ENCODE measurements at regions not wholly inside any gene's neighbourhood (a gene's known extent, or its start where the extent isn't known, plus 50 kb on each side); places are given as distances from the start of the nearest gene placed in this dataset.

DNA sequence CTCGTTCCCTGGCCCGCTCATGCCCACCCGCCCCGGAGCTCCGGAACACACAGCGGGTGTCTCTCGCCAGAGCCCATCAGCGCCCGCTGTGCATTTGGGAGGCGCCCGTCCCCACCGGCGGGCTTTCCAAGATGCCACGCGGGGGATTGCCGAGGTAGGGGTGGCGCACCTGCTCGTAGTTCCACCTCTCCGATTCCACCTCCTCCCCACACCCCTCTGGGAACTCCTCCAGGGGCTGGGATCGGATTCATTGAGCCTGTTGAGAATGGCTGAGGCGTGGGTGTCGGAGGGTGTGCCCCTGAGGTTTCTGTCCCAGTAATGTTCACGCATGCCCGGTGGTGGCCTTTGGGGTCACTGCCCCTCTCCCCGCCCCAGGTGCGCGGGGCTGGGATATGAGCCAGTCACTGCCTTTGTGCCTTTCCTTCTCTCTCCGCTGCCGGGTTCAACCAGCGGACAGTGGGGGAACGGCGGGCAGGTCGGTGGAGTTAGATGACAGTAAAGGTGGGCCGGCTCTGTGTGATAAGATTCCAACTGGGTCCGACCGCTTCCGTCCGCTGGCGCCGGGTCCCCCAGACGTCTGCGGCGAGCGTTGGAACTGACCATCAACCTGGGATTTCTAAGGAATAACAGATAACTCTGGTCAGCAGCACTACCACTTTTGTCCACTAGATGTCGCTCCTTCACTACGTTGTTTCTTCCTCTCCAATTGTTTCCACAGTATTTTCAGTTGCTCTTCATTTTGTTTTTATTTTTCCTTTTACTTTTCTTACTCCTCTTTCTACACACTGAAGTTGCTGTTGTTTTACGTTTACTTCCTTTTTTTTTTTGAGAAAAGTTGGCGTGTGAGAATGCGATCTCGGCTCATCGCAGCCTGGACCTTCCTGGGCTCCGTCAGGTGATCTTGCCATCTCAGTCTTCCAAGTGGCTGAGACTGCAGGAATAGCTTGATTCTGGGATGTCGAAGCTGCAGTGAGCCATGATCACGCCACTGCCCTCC, 178.1 kb upstream of the ALG10B start:
- peak; percentile 21 to 26 for DNase-seq (ENCODE audit: low read depth in 2 of 2)

DNA sequence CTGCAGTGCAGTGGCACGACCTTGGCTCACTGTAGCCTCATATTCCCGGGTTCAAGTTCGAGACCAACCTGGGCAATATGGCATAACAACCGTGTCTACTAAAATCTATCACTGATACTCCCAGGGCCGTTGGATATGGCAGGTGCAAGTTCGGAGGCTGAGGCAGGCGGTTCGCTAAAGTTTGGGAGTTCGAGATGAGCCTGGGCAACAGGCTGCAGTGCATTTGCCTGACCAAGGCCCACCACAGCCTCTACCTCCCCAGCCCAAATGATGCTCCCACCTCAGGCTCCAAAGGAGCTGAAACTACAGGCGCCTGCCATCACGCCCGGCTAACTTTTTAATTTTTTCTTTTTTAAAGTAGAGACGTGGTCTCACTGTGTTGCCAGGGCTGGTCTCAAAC, 177.1 kb upstream of the ALG10B start:
- DNase-seq (ENCODE audit: low read depth in 2 of 2), result no peak

DNA sequence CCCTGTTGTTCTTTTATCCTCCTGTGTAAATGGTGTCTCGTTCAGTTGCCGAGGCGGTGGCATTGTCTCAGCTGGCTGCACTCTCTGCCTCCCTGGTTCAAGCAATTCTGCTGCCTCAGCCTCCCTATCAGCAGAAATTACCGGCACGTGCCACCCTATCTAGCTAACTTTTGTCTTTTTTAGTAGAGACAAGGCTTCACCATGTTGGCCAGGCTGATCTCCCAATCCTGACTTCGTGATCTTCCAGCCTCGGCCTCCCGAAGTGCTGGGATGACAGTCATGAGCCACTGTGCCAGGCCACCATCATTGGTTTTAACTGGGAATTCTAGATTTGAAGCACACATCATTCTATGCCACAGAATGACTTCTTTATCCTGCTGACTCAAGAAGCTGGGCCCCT, 175.3 kb upstream of the ALG10B start:
- no peak for DNase-seq (ENCODE audit: low read depth in 2 of 2)

DNA sequence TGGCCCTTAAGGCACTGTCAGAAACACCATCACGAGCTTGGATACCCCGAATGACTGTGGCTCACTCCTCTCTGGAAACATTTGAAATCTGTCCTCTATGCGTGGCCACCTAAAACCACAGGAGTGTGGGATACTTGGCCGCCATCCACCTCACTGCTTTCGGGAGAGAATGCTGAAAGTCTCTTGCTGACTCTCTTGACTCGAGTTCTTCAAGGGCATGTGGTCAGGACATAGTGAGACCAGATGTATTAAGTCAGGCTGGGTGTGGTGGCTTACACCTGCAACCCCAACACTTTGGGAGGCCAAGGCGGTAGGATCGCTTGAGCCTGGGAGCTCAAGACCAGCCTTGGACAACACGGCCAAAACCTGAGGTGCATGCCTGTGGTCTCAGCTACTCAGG, 174.7 kb upstream of the ALG10B start:
- DNase-seq (ENCODE audit: low read depth in 2 of 2), result no peak

DNA sequence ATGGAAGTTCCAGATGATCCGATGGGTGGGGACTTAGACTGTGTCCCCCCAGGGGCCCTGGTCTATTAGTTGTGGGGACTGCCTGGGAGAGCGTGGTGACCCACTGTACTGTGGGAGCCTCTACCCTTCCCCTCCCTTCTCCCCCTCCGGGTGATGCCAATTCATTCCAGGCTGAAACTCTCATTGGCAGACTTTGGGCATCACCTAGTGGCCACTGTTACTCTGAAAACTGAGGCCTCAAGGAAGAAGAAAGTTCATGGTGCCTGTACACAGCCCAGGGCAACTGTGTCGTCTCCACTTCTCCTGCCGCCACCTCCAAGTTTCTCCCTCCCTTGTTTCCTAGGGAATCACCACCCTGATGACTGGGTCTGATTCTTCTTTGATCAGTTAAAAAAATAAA, 173.6 kb upstream of the ALG10B start:
- no peak for DNase-seq (ENCODE audit: low read depth in 2 of 2)

DNA sequence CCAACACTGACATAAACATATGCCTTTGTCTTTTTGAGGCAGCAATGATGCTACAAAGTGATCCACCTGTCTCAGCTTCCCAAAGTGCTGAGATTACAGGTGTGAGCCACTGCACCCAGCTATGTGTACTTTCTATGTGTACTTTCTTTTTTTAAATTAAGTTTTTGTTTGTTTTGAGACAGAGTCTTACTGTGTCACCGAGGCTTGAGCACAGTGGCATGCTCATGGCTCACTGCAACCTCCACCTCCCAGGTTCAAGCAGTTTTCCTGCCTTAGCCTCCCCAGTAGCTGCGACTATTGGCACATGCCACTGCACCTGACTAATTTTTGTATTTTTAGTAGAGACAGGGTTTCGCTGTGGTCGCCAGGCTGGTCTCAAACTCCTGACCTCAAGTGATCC, 172.5 kb upstream of the ALG10B start:
- no peak for DNase-seq (ENCODE audit: low read depth in 2 of 2)

DNA sequence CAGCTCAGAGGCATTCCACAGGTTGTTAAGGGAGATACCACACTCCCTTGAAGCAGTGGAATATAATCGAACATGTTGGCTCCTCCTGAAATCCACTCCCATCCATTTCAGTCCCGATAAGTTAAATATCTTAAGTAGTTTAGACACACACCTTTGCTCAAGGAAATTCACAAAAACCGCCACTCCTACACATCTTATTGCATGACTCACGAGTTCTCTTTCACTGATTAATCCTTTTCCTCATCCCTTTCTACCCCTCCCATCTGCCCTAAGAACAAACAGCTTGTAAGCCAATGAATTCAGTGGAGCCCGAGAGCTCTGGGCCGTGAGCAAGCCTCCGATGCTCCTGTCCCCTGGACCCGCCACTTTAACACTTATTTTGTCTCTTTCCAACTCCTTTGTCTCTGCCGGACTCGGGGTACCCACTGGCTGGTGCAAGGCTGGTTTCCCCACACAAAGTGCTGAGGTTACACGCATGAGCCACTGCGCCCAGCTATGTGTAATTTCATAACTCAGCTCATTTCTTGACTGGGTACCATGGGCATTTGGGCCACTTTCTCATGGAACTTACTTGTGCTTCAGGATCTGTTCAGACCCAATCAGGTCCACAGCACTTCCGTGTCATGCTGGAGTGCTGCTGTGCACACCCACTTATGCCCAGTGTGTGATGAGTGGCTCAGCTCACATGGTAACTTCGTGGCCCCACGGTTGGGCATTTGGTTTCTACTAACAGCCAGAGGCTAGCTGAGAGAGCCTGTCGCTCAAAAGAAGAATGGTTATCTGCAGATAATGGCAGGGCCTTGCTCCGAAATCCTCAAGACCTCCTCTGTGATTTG, 171.8 kb upstream of the ALG10B start:
- DNase-seq (ENCODE audit: low read depth in 2 of 2), result no peak

DNA sequence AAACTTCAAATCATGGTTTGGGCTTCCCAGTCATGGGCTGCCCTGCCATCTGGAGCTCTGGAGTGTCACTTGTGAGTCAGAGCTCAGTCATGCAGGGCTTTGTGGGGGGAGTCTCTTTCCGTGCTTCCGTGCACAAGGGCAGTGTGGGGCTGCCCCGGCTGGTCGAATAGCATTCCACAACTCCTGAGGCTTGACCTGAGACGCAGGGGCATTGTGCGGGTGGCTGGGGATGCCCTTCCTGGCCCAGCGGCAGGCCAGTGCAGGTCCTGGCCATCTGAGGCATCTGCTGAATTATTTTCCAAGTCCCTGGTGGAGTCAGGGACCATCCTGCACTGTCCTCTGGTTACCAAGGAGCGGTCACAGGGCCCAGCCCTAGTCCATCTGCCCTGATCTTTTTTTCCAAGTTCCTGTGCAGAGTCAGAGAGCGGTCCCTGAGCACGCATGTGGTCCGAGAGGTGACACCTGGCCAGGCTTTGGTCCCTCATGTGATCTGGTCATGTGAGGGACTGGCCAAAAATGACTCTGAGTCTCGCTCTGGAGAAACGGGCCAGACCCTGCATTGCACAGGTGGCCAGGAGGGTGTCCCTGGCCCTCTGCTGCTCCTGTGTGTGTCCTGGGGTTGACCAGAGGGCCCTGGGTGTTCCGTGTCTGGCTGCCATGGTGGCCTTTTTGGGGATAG, 167.0 kb upstream of the ALG10B start:
- no peak for DNase-seq (ENCODE audit: low read depth in 2 of 2)

DNA sequence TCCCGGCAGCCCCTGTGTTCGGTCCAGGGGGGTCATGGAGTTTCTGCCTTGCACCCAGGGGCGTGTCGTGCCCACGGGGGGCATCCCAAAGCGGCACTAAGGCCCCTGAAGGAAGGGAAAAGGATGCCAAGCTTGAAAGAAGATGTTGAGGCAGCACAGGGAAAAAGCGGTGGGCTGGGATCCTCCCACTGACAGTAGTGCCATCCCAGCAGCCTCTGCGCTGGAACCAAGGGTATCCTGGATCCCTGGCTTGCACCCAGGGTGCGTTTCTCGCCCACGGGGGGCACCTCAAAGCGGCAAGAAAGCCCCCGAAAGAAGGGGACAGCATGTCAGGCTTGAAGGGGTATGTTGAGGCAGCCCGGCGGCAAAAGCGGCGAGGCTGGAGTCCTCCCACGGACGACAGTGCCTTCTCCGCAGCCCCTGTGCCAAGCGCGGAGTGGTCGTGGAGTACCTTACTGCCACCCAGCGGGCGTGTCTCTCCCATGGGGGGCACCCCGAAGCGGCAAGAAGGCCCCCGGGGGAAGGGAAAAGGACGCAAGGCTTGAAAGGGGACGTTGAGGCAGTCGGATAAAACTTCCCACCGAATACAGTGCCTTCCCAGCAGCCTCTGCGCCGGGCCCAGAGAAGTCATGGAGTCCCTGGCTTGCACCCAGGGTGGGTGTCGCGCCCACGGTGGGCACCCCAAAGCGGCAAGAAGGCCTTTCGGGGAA, 164.4 kb upstream of the ALG10B start:
- DNase-seq (ENCODE audit: low read depth in 2 of 2), result no peak

DNA sequence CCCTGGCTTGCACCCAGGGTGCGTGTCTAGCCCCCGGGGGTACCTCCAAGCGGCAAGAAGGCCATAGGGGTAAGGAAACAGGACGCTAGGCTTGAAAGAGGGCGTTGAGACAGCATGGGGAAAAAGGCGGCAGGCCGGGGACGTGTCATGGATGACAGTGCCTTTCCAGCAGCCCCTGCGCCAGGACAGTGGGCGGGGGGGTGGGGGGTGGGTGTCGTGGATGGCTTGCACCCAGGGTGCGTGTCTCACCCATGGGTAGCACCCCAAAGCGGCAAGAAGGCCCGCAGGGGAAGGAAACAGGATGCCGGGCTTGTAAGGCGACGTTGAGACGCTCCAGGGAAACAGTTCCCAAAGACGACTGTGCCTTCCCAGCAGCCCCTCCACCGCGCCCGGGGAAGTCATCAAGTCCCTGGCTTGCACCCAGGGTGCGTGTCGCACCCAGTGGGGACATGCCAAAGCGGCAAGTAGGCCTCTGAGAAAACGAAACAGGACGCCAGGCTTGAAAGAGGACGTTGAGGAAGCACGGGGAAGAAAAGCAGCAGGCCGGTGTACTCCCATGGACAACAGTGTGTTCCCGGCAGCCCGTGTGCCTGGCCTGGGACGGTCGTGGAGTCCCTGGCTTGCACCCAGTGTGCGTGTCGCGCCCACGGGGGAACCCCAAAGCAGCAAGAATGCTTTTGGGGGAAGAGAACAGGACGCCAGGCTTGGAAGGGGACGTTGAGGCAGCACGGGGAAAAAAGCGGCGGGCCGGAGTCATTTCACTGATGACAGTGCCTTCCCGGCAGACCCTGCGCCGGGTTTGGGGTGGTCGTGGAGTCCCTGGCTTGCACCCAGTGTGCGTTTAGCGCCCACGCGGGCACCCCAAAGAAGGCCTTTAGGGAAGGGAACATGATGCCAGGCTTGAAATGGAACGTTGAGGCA, 163.5 kb upstream of the ALG10B start:
- no peak for DNase-seq (ENCODE audit: low read depth in 2 of 2)

DNA sequence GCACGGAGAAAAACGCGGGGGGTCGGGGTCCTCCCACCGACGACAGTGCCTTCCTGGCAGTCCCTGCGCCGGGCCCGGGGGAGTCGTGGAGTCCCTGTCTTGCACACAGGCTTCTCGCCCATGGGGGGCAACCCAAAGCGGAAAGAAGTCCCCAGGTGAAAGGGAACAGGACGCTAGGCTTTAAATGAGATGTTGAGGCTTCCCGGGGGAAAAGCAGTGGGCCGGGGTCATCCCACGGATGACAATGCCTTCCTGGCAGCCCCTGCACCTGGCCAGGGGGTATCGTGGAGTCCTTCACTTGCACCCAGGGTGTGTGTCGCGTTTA, 162.9 kb upstream of the ALG10B start:
- no peak for DNase-seq (ENCODE audit: low read depth in 2 of 2)

DNA sequence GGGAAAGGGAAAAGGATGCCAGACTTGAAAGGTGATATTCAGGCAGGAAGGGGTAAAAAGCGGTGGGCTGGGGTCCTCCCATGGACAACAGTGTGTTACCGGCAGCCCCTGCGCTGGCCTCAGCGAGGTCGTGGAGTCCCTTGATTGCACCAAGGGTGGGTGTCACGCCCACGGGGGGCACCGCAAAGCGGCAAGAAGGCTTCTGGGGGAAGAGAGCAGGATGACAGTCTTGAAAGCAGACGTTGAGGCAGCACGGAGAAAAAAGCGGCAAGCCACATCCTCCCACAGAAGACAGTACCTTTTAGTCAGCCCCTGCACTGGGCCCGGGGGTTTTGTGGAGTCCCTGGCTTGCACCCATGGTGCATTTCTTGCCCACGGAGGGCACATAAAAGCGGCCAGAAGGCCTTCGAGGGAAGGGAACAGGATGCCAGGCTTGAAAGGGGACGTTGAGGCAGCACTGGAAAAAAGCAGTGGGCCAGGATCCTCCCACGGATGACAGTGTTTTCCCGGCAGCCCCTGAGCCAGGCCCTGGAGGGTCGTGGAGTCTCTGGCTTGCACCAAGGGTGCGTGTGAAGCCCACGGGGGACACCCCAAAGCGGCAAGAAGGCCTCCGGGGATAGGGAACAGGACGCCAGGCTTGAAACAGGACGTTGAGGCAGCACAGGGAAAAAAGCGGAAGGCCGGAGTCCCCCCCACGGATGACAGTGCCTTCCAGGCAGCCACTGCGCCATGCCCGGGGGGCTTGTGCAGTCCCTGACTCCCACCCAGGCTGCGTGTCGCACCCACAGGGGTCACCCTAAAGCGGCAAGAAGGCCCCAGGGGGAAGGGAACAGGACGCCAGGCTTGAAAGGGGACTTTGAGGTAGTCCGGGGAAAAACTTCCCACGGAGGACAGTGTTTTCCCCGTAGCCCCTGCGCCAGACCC, 162.2 kb upstream of the ALG10B start:
- no peak for DNase-seq (ENCODE audit: low read depth in 2 of 2)

DNA sequence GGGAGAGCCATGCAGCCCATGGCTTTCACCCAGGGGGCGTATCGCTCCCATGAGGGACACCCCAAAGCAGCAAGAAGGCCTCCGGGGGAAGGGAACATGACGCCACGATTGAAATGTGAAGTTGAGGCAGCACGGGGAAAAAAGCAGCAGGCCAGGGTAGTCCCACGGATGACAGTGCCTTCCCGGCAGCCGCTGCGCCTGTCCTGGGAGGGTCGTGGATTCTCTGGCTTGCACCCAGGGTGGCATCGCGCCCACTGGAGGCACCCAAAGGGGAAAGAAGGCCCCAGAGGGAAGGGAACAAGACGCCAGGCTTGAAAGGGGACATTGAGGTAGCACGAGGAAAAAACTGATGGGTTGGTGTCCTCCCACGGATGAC, 161.6 kb upstream of the ALG10B start:
- no peak for DNase-seq (ENCODE audit: low read depth in 2 of 2)

DNA sequence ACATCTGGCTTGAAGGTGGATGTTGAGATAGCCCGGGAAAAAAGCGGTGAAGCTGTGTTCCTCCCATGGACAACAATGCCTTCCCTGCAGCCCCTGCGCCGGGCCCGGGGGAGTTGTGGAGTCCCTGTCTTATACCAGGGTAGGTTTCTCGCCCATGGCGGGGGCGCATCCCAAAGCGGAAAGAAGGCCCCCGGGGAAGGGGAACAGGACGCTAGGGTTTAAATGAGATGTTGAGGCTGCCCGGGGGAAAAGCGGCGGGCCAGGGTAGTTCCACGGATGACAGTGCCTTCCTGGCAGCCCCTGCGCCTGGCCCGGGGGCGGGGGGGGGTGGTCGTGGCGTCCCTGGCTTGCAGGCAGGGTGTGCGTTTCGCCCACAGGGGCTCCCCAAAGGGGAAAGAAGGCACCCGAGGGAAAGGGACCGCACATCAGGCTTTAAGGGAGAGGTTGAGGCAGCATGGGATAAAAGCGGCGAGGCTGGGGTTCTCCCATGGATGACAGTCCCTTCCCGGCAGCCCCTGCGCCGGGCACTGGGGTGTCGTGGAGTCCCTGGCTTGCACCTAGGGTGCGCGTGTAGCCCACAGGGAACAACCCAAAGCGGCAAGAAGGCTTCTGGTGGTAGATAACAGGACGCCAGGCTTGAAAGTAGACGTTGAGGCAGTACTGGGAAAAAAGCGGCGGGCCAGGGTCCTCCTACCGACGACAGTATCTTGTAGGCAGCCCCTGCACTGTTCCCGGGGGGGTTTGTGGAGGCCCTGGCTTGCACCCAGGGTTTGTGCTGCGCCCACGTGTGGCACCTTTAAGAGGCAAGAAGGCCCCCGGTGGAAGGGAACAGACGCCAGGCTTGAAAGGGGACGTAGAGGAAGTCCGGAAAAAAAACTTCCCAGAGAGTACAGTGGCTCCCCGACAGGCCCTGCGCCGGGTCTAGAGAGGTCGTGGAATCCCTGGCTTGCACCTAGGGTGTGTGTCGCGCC, 160.8 kb upstream of the ALG10B start:
- DNase-seq (ENCODE audit: low read depth in 2 of 2), result no peak

DNA sequence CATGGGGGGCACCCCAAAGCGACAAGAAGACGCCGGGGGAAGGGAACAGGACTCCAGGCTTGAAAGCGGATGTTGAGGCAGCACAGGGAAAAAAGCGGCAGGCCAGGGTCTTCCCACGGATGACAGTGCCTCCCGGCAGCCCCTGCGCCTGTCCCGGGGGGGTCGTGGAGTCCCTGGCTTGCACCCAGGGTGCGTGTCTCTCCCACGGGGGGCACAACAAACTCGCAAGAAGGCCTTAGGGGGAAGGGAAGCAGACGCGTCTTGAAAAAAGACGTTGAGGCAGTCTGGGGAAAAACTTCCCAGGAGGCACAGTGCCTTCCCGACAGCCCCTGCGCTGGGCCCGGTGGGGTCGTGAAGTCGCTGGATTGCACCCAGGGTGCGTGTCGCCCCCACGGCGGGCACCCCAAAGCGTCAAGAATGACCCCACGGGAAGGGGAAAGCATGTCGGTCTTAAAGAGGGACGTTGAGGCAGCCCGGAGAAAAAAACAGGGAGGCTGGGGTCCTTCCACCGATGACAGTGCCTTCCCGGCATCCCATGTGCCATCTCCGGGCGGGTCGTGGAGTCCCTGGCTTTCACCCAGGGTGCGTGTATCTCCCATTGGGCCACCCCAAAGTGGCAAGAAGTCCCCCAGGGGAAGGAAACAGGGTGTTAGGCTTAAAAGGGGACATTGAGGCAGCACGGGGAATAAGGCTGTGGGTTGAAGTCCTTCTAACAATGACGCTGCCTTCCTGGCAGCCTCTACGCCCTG, 159.9 kb upstream of the ALG10B start:
- DNase-seq (ENCODE audit: low read depth in 2 of 2), result no peak

DNA sequence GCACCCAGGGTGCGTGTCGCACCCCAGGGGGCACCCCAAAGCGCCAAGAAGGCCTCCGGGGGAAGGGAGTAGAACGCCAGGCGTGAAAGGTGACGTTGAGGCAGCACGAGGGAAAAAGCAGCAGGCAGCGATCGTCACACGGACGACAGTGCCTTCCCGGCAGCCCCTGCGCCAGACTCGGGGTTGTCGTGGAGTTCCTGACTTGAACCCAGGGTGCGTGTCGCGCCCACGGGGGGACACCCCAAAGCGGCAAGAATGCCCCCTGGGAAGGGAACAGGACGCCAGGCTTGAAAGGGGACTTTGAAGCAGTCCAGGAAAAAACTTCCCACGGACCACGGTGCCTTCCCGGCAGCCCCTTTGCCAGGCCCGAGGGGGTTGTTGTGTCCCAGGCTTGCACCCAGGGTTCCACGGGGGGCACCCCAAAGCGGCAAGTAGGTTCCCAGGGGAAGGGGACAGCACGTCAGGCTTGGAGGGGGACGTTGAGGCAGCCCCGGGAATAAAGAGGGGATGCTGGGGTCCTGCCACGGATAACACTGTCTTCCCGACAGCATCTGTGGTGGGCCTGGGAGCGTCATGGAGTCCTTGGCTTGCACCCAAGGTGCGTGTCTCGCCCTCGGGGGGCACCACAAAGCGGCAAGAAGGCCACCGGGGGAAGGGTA, 159.2 kb upstream of the ALG10B start:
- no peak for DNase-seq (ENCODE audit: low read depth in 2 of 2)

DNA sequence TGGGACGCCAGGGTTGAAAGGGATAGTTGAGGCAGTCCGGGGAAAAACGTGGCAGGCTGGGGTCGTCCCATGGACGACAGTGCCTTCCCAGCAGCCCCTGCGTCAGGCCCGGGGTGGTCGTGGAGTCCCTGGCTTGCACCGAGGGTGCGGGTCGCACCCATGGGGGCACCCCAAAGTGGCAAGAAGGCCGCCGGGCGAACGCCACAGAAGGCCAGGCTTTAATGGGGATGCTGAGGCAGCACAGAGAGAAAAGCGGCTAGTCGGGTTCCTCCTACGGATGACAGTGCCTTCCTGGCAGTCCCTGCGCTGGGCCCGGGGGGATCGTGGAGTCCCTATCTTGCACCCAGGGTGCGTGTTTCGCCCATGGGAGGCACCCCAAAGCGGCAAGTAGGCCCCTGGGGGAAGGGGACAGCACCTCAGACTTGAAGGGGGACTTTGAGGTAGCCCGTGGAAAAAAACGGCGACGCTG, 158.6 kb upstream of the ALG10B start:
- DNase-seq (ENCODE audit: low read depth in 2 of 2), result no peak
